ENCODE measurements at regions not wholly inside any gene's neighbourhood (a gene's known extent, or its start where the extent isn't known, plus 50 kb on each side); places are given as distances from the start of the nearest gene placed in this dataset.

DNA sequence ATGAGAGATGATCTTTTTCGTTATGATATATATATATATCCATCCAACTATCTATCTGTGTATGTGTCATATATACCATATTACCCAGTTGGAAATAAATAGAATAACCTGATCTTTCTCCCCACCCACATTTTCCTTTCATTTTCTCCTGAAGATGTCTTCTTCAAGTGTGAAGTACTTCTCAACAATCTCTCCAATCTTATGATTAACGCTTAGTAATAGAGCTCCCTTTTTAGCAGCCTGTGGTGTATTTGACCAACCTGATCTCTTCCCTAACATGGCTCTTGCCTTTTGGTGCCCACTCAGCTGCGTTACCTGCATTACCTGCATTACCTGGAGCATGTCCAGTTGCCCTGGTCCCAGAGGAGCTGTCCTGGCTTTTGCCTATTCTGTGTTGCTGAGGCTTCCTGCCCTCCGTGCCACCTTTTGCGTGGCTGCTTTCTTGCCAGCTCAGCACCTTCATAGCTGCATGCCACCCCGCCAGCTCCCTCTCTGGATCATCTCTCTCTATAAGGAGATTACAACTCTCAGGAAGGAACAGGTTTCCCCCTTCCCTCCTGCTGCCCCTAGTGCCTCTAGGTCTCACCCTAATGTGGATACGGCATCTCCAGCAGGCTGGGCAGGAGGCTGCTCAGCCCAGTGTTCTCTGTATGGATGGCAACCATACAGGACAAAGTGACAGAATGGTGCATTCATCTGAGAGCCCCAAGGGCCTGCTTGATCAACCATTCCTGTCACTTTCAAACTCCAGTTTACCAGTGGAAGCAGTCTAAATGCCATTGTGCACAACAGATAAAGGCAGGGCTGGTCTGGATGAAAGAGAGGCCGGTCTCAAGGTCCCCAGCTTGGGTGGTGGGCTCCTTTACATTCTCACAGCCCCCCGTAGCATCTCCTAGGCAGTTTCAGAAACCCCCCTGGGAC is 126.7 kb downstream of the GADD45G start (continued):
- no peak for TF ChIP-seq CEBPB (IDR thresholded peaks at IDR 0.05; ENCODE audit: low read depth)
- TF ChIP-seq TCF7L2 (IDR thresholded peaks at IDR 0.05; ENCODE audit: borderline replicate concordance, extremely low read depth, insufficient read depth, insufficient read length) = no peak
- no peak for TF ChIP-seq ZFX (IDR thresholded peaks at IDR 0.05)
- TF ChIP-seq JUND (IDR thresholded peaks at IDR 0.05) = no peak
- no peak for TF ChIP-seq EGR1 (IDR thresholded peaks at IDR 0.05; ENCODE audit: low read depth)
- no peak for TF ChIP-seq ELF1 (IDR thresholded peaks at IDR 0.05; ENCODE audit: borderline replicate concordance, low read depth)
- no peak for TF ChIP-seq SRF (IDR thresholded peaks at IDR 0.05; ENCODE audit: low read depth)
- no peak for TF ChIP-seq EZH2 (IDR thresholded peaks at IDR 0.05)
- TF ChIP-seq, protein P1, sequence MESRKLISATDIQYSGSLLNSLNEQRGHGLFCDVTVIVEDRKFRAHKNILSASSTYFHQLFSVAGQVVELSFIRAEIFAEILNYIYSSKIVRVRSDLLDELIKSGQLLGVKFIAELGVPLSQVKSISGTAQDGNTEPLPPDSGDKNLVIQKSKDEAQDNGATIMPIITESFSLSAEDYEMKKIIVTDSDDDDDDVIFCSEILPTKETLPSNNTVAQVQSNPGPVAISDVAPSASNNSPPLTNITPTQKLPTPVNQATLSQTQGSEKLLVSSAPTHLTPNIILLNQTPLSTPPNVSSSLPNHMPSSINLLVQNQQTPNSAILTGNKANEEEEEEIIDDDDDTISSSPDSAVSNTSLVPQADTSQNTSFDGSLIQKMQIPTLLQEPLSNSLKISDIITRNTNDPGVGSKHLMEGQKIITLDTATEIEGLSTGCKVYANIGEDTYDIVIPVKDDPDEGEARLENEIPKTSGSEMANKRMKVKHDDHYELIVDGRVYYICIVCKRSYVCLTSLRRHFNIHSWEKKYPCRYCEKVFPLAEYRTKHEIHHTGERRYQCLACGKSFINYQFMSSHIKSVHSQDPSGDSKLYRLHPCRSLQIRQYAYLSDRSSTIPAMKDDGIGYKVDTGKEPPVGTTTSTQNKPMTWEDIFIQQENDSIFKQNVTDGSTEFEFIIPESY (IDR thresholded peaks at IDR 0.05; ENCODE audit: extremely low read depth, insufficient replicate concordance, low read length) = no peak
- TF ChIP-seq, protein P2, sequence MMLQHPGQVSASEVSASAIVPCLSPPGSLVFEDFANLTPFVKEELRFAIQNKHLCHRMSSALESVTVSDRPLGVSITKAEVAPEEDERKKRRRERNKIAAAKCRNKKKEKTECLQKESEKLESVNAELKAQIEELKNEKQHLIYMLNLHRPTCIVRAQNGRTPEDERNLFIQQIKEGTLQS (IDR thresholded peaks at IDR 0.05) = no peak
- no peak for TF ChIP-seq POLR2A (IDR thresholded peaks at IDR 0.05; ENCODE audit: borderline replicate concordance, extremely low read depth, insufficient read depth, insufficient read length)
- TF ChIP-seq RAD21 (IDR thresholded peaks at IDR 0.05; ENCODE audit: low read depth) = no peak

DNA sequence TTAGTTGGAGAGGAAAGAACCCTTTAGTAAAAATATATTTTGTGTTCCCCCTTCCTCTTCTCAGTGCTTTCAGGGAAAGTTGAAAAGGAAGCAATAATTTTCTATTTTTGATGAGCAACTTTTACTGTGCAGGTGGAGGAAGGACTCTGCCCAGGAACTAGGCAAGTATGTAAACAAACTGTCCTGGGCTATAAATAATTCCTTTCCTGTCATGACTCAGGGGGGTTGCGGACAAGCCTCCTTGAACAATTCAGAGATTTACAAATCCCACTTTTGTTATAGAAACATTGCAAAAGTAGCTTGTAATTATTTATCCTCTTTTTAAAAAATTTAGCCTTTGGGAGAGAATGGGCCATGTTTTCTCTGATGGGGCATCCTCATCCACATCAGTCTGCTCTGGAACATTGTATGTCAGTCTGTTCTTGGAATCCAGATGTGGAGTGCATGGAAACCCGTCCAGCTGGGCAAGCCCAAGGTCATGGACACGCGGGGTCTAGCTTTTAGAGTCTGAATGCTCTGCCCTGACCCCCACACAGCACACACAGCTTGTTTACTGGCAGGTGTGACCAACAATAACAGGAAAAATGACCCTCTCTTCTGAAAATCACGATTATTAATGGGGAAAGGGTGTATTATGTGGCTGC is 127.6 kb downstream of the GADD45G start:
- H3K27me3 ChIP-seq (ENCODE audit: insufficient read depth, low read length) = peaks cover 5% of the 10 kb centered on the region
- BruUV-seq (replicated peaks) = no TSS peak
- intact Hi-C loops (cut with micrococcal nuclease) = no loop called here
- no peaks in the 10 kb centered on the region for H3K36me3 ChIP-seq (ENCODE audit: control insufficient read depth in 1 of 2, insufficient read depth in 2 of 2, low read length in 2 of 2)
- no peak overlapping the region for H3K27ac ChIP-seq (ENCODE audit: low read depth, low read length)
- no peaks in the 10 kb centered on the region for H4K20me1 ChIP-seq (ENCODE audit: insufficient read depth)
- H3K4me1 ChIP-seq (ENCODE audit: control insufficient read depth in 1 of 2, insufficient read depth in 2 of 2, low read length in 2 of 2) = no peaks in the 10 kb centered on the region; a peak in 1 of 4 replicates
- ChIA-PET CTCF (no interaction called here), POLR2A (no interaction called here), RAD21 (ENCODE audit: low non-redundant PET in 1 of 2, low total read pairs in 2 of 2, uncharacterized antibody in 2 of 2, unreplicated experiment in 2 of 2) (no interaction called here)
- no peak overlapping the region for H3K4me2 ChIP-seq (ENCODE audit: low read length)
- no peaks in the 10 kb centered on the region for H3K79me2 ChIP-seq (ENCODE audit: insufficient read depth, low read length)
- H3K9me2 ChIP-seq (ENCODE audit: insufficient read depth) = no peaks in the 10 kb centered on the region
- no peak overlapping the region for H3K9ac ChIP-seq (ENCODE audit: low read length)
- no peak for DNase-seq (ENCODE audit: low read depth, low spot score)
- no peak overlapping the region for H3K4me3 ChIP-seq (replicated peaks in 1 of 2; ENCODE audit: low read depth in 1 of 2, low read length in 2 of 2)
- ATAC-seq = no peak
- H2AFZ ChIP-seq (ENCODE audit: low read depth, low read length, poor library complexity, severe bottlenecking) = no peak overlapping the region
- TF ChIP-seq POLR2AphosphoS5 (IDR thresholded peaks at IDR 0.05; ENCODE audit: low read depth, low read length) = no peak
- TF ChIP-seq, protein P3, sequence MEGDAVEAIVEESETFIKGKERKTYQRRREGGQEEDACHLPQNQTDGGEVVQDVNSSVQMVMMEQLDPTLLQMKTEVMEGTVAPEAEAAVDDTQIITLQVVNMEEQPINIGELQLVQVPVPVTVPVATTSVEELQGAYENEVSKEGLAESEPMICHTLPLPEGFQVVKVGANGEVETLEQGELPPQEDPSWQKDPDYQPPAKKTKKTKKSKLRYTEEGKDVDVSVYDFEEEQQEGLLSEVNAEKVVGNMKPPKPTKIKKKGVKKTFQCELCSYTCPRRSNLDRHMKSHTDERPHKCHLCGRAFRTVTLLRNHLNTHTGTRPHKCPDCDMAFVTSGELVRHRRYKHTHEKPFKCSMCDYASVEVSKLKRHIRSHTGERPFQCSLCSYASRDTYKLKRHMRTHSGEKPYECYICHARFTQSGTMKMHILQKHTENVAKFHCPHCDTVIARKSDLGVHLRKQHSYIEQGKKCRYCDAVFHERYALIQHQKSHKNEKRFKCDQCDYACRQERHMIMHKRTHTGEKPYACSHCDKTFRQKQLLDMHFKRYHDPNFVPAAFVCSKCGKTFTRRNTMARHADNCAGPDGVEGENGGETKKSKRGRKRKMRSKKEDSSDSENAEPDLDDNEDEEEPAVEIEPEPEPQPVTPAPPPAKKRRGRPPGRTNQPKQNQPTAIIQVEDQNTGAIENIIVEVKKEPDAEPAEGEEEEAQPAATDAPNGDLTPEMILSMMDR (IDR thresholded peaks at IDR 0.05 in 2 of 3, conservative IDR thresholded peaks at IDR 0.05 in 1 of 3; ENCODE audit: borderline replicate concordance in 1 of 3, insufficient read depth in 1 of 3, low read depth in 2 of 3, low read length in 2 of 3) = no peak
- no peak for TF ChIP-seq CBX3 (IDR thresholded peaks at IDR 0.05; ENCODE audit: low read depth)
- no peak for TF ChIP-seq CEBPB (IDR thresholded peaks at IDR 0.05; ENCODE audit: low read depth)
- no peak for TF ChIP-seq RAD21 (IDR thresholded peaks at IDR 0.05; ENCODE audit: low read depth)
- no peak for TF ChIP-seq JUND (IDR thresholded peaks at IDR 0.05)
- no peak for TF ChIP-seq SIN3A (IDR thresholded peaks at IDR 0.05; ENCODE audit: low read depth)
- H3K9me3 ChIP-seq (ENCODE audit: control insufficient read depth in 1 of 2, insufficient read depth in 1 of 2, low read depth in 1 of 2, low read length in 2 of 2) = no peaks in the 10 kb centered on the region
